ENCODE measurements at regions not wholly inside any gene's neighbourhood (a gene's known extent, or its start where the extent isn't known, plus 50 kb on each side); places are given as distances from the start of the nearest gene placed in this dataset.

DNA sequence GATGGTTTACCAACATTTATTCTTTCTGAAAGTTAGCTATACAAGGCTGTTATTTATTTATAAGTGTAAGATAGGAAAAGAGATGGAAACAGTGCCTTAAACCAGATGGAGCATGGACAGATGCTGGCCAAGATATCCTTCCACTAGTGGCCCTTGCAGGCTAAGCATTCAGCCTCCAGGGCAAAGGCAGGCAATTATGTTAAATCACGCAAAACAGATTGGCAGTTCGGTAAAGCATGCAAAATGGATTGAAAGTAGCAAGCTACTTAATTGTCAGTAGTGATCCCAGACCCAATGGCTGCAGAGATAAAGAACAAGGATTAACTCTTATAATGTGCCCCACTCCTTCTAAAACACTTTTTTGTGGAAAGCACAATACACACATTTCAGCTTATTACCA is 105.4 kb upstream of the MAP4K3 start:
- Histone ChIP-seq H3K23me2 (ENCODE audit: low read depth, low read length) (no peaks in the 10 kb centered on the region), H3K27ac (ENCODE audit: low read depth, low read length) (no peak overlapping the region), H2BK20ac (ENCODE audit: low read length) (no peak overlapping the region), H3K18ac (ENCODE audit: extremely low read depth, low read length) (no peak overlapping the region), H4K20me1 (replicated peaks in 1 of 2; ENCODE audit: control insufficient read depth in 1 of 2, insufficient read depth in 2 of 2, low read length in 2 of 2) (no peaks in the 10 kb centered on the region), H4K8ac (ENCODE audit: extremely low read depth, insufficient read depth, low read length) (no peak overlapping the region), H3K4me1 (replicated peaks in 1 of 4; ENCODE audit: control insufficient read depth in 3 of 4, insufficient read depth in 4 of 4, low read length in 3 of 4) (no peaks in the 10 kb centered on the region), H2BK12ac (ENCODE audit: low read depth, low read length) (no peak overlapping the region), H4K5ac (ENCODE audit: insufficient read length, low read depth, low read length) (no peak overlapping the region), H3K23ac (ENCODE audit: insufficient read length) (no peak overlapping the region), H2AK5ac (ENCODE audit: low read depth, low read length) (no peak overlapping the region), H2BK120ac (replicated peaks; ENCODE audit: low read depth, low read length) (no peak overlapping the region), H3K9me3 (ENCODE audit: insufficient read depth in 2 of 2, low read depth in 1 of 2, low read length in 1 of 2) (no peaks in the 10 kb centered on the region), H3K9ac (replicated peaks in 1 of 4; ENCODE audit: extremely low read depth in 1 of 4, low read depth in 3 of 4, low read length in 3 of 4) (no peak overlapping the region), H3K36me3 (ENCODE audit: control insufficient read depth in 2 of 4, insufficient read depth in 4 of 4, low read length in 3 of 4) (no peaks in the 10 kb centered on the region), H3K79me2 (ENCODE audit: control insufficient read depth in 1 of 2, insufficient read depth in 2 of 2, low read length in 2 of 2) (no peaks in the 10 kb centered on the region), H3K56ac (replicated peaks; ENCODE audit: insufficient read length, low read depth, low read length) (no peak overlapping the region), H2BK5ac (ENCODE audit: low read depth, low read length) (no peak overlapping the region), H3K4me2 (ENCODE audit: insufficient read depth in 1 of 2, low read depth in 2 of 2, low read length in 2 of 2) (no peak overlapping the region), H2BK15ac (ENCODE audit: low read length) (no peak overlapping the region), H4K91ac (replicated peaks; ENCODE audit: insufficient read length, low read length) (no peak overlapping the region), H3K79me1 (ENCODE audit: low read depth, low read length) (no peaks in the 10 kb centered on the region), H3K27me3 (replicated peaks in 1 of 4; ENCODE audit: control insufficient read depth in 3 of 4, extremely low read depth in 1 of 4, insufficient read depth in 3 of 4, low read length in 3 of 4) (no peaks in the 10 kb centered on the region), H3K4me3 (ENCODE audit: extremely low read depth in 1 of 4, insufficient read depth in 2 of 4, low read depth in 3 of 4, low read length in 4 of 4) (no peak overlapping the region), H3K14ac (ENCODE audit: insufficient read length) (no peak overlapping the region), H3K4ac (replicated peaks; ENCODE audit: insufficient read length, low read depth, low read length) (no peak overlapping the region), H2AFZ (ENCODE audit: low read length) (no peak overlapping the region)
- TF ChIP-seq EGR1 (IDR thresholded peaks at IDR 0.05; ENCODE audit: borderline replicate concordance, low read depth, low read length), result no peak
- TF ChIP-seq, protein P1, sequence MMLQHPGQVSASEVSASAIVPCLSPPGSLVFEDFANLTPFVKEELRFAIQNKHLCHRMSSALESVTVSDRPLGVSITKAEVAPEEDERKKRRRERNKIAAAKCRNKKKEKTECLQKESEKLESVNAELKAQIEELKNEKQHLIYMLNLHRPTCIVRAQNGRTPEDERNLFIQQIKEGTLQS (IDR thresholded peaks at IDR 0.05; ENCODE audit: insufficient read depth, low read depth, low read length), result no peak
- TF ChIP-seq CREB1 (IDR thresholded peaks at IDR 0.05), result no peak
- no peak for TF ChIP-seq SP1 (IDR thresholded peaks at IDR 0.05; ENCODE audit: low read depth, low read length)
- TF ChIP-seq KDM4A (IDR thresholded peaks at IDR 0.05; ENCODE audit: low read depth, low read length, severe bottlenecking), result no peak
- CTCF ChIA-PET (ENCODE audit: partially characterized antibody), result interaction anchor here (0.6 to 1.1 kb wide), 2 partner anchors 29 to 446 kb away, joined by 3 read pairs; no protein-coding TSS in a partner anchor
- POLR2A ChIA-PET (ENCODE audit: partially characterized antibody), result no interaction called here
- DNase-seq (ENCODE audit: low read depth in 1 of 2, low spot score in 2 of 2) (no peak), FAIRE-seq (no peak)
- WGBS, 2 experiments (ENCODE audit: extremely low coverage in 1 of 2, insufficient coverage in 1 of 2, insufficient read length in 1 of 2, insufficient replicate concordance in 2 of 2, low coverage in 1 of 2, low lambda C conversion rate in 2 of 2, missing lambda C conversion rate in 1 of 2), result 89% methylated on average over 2 of the region's 2 CpGs; no CpG with 5 or more reads in 1 of the 2 experiments

Measured in H1 (cell line).